CD4-positive, alpha-beta T cell treated with Interleukin-6 at 100 ng/mL for 8 hours (primary cell): ENCODE measurements at regions not wholly inside any gene's neighbourhood (a gene's known extent, or its start where the extent isn't known, plus 50 kb on each side); places are given as distances from the start of the nearest gene placed in this dataset.

Source experiments
- DNase-seq: peaks from one replicate; pipeline ENCODE4 v3.0.0-alpha.2; 2020; ENCODE audit warnings: mixed read lengths, low spot score

GRCh38 chr5:96035796-96036195 lies 74.1 kb upstream of the ELL2 start:
- DNase-seq: no peak

- DNase-seq: no peak
Observed at GRCh38 chr5:96033116-96033515, 71.5 kb upstream of the ELL2 start.

DNA sequence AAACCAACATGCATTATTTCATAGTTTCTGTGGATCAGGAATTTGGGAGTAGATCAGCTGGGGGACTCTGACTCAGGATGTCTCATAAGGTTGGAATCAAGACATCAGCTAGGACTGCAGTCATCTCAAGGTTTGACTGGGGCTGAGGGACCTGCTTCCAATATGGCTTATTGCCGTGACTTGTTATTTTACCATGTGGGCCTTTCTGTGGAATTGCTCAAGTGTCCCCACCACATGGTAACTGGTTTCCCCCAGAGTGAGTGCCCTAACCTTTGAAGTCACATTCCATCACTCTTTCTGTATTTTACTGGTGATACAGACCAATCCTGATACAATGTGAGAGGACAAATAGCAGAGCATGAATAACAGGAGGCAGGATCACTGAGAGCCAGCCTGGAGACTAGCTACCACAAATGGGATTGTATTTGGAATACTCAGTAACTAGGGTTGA lies 70.2 kb upstream of the ELL2 start:
- DNase-seq: no peak

DNA sequence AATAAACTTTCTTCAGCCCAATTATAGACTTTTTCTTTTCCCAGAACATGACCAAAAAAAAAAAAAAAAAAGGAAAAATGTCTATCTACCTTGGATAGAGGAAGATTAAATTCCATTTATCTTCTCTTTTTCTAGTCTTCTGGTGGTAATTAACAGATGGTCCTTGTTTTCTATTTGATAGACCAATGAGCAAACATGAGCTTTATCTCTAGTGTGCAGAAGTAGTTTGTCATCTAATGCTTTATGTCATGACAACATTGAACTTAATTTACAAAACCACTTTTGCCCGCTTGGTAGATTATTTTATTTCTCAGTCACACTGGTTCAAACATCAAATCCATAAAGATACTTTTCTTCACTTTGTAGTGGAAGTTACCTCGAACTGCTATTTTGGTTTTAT lies 69.5 kb upstream of the ELL2 start:
- DNase-seq: no peak

- no peak for DNase-seq
Observed at GRCh38 chr5:96026406-96027041, 64.9 kb upstream of the ELL2 start.

GRCh38 chr5:96024683-96025475 lies 63.2 kb upstream of the ELL2 start:
- DNase-seq: no peak

GRCh38 chr5:96023518-96023917 lies 61.9 kb upstream of the ELL2 start:
- no peak for DNase-seq

DNA sequence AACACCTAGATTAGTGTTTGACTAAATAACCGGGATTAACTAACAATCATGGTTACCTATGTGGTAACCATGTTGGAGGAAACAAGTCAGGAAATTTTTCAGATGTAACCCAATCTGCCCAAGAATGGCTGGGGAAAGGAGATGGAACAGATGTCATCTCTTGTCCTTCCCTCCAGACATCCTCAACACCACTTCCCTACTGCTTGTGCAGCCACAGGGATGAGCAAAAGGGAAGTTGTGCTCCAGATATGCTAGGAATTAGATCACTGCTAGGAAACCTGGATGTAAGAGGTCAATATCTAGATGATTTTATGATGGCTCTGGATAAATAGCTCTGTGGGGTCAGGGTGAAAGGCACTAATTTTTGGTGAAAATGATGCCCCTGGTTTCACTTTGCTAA lies 61.3 kb upstream of the ELL2 start:
- no peak for DNase-seq

DNA sequence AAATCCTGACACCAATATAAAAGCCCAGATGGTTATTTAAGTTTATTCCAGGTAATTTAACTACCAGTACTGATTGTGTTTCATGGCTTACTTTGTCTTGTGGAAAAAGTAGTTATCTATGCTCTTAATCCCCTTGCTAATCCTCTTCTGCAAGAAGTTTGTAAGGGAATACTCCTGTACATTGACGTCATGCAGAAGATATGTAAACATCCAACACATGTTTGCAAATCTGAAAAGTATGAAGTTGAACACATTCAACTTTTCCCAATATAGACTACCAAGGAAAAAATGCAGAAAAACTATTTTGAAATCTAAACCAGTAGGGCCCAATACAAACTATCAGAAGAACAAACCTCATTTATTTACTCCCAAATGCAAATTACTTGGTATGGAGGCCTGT lies 56.3 kb upstream of the ELL2 start:
- DNase-seq: no peak

DNA sequence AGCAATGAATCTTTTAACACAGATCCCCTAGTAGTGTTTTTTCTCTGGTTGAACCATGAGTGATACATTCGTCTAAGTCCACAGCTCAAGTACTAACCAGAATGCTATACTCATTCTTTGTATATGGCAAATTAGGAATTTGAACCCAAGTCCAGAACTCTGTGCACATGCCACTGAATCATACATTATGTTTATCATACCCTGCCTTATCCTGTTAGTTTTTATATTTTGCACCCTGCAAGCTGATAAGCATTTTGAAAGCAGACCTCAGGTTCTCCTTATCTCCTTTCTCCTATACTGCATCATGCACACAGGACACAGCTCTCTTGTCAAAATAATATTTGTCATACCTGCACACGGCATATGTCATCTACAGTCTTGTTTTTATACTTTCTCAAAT lies 54.6 kb upstream of the ELL2 start:
- no peak for DNase-seq

GRCh38 chr5:96015709-96016108 lies 54.1 kb upstream of the ELL2 start:
- DNase-seq: no peak

GRCh38 chr5:96014395-96014794 lies 52.7 kb upstream of the ELL2 start:
- DNase-seq: no peak

GRCh38 chr5:96013254-96013653 lies 51.6 kb upstream of the ELL2 start:
- no peak for DNase-seq

- no peak for DNase-seq
Observed at GRCh38 chr5:96012399-96012798, 50.7 kb upstream of the ELL2 start.
